SK-N-SH (cell line): ENCODE measurements at regions not wholly inside any gene's neighbourhood (a gene's known extent, or its start where the extent isn't known, plus 50 kb on each side); places are given as distances from the start of the nearest gene placed in this dataset.
A peak's percentile ranks its signal among the peaks of the same experiment; 100 is the strongest.

Source experiments
- CTCF ChIA-PET: fragments of 300-600, 350-600 bp; formaldehyde crosslinking; extraction: SDS; loops from one replicate; lab custom pipeline; 2021; lab: Yijun Ruan, JAX
- POLR2A ChIA-PET: fragments of 350-600 bp; sonication (Branson Sonifier 250); formaldehyde crosslinking; extraction: SDS; loops from one replicate; lab custom pipeline; 2020; ENCODE audit warnings: antibody characterized with exemption, inconsistent platforms; lab: Yijun Ruan, JAX
- DNase-seq: peaks from one replicate; pipeline ENCODE4 v3.0.0; 2012
- H2AFZ ChIP-seq: fragments of 200-600 bp; sonication (generic); 2 replicates; pipeline ENCODE4 v1.8.1; 2016; ENCODE audit warnings: antibody characterized with exemption, mild to moderate bottlenecking, low read depth
- H3F3A ChIP-seq: fragments of 200-600 bp; sonication (generic); replicated peaks from 2 replicates; pipeline ENCODE3; 2016; ENCODE audit warnings: antibody characterized with exemption, mild to moderate bottlenecking; ENCODE audit not compliant: insufficient read depth
- H3K27ac ChIP-seq, 2 experiments: fragments of 200-500 bp in 1 of 2; fragments of 200-600 bp in 1 of 2; sonication (Bioruptor generic) in 1 of 2; sonication (generic), shearing (Covaris generic) in 1 of 2; 2 replicates each; pipeline versions ENCODE4 v1.5.1 to v1.6.1; 2014 to 2016; ENCODE audit warnings: low read depth in 2 of 2, inconsistent platforms in 1 of 2, low read length in 1 of 2, mild to moderate bottlenecking in 1 of 2, mixed read lengths in 1 of 2
- H3K27me3 ChIP-seq: fragments of 200-600 bp; sonication (generic), shearing (Covaris generic); 2 replicates; pipeline ENCODE4 v1.6.1; 2016; ENCODE audit warnings: mixed run types; ENCODE audit not compliant: insufficient read depth
- H3K36me3 ChIP-seq, 2 experiments: fragments of 200-500 bp in 1 of 2; fragments of 200-600 bp in 1 of 2; sonication (Bioruptor generic) in 1 of 2; sonication (generic) in 1 of 2; replicated peaks in 1 of 2; 2 replicates each; pipeline versions ENCODE3 to v1.5.1; 2014 to 2016; ENCODE audit warnings: low read length in 1 of 2, mild to moderate bottlenecking in 1 of 2; ENCODE audit not compliant: insufficient read depth in 2 of 2, control insufficient read depth in 1 of 2
- H3K4me1 ChIP-seq, 2 experiments: fragments of 200-500 bp in 1 of 2; fragments of 200-600 bp in 1 of 2; sonication (Bioruptor generic) in 1 of 2; sonication (generic), shearing (Covaris generic) in 1 of 2; 2 replicates each; pipeline versions ENCODE4 v1.5.1 to v1.6.1; 2014 to 2016; ENCODE audit warnings: low read depth in 1 of 2, low read length in 1 of 2, mixed run types in 1 of 2; ENCODE audit not compliant: insufficient read depth in 2 of 2, control insufficient read depth in 1 of 2
- H3K4me2 ChIP-seq: fragments of 200-600 bp; sonication (generic), shearing (Covaris generic); 2 replicates; pipeline ENCODE4 v1.6.1; 2017; ENCODE audit warnings: mixed run types
- H3K4me3 ChIP-seq, 2 experiments: fragments of 200-500 bp in 1 of 2; fragments of 200-600 bp in 1 of 2; sonication (Bioruptor generic) in 1 of 2; sonication (generic), shearing (Covaris generic) in 1 of 2; 2 replicates each; pipeline versions ENCODE4 v1.5.1 to v1.8.1; 2014 to 2016; ENCODE audit warnings: low read depth in 2 of 2, inconsistent platforms in 1 of 2, low read length in 1 of 2, mild to moderate bottlenecking in 1 of 2, mixed read lengths in 1 of 2, moderate library complexity in 1 of 2
- H3K79me2 ChIP-seq: fragments of 200-600 bp; sonication (generic); 2 replicates; pipeline ENCODE4 v1.8.1; 2017; ENCODE audit warnings: mild to moderate bottlenecking; ENCODE audit not compliant: insufficient read depth
- H3K9ac ChIP-seq: fragments of 200-600 bp; sonication (generic); 2 replicates; pipeline ENCODE4 v1.6.1; 2017; ENCODE audit warnings: mixed run types
- H3K9me2 ChIP-seq: fragments of 200-600 bp; sonication (generic); 2 replicates; pipeline ENCODE4 v1.6.1; 2017; ENCODE audit warnings: mixed run types
- H3K9me3 ChIP-seq: fragments of 200-600 bp; sonication (generic); 2 replicates; pipeline ENCODE4 v1.6.1; 2017; ENCODE audit warnings: mixed run types, mild to moderate bottlenecking, moderate library complexity
- H4K20me1 ChIP-seq: fragments of 200-600 bp; sonication (generic); 2 replicates; pipeline ENCODE4 v1.6.1; 2017; ENCODE audit warnings: mild to moderate bottlenecking, mixed run types; ENCODE audit not compliant: insufficient read depth
- CHD2 ChIP-seq: fragments of 150-350 bp; IDR thresholded peaks from 2 replicates; pipeline ENCODE4 v1.6.1; 2018; ENCODE audit warnings: low read length; ENCODE audit not compliant: partially characterized antibody
- CTCF ChIP-seq: fragments of 200-600 bp; sonication (generic); IDR thresholded peaks from 2 replicates; pipeline ENCODE4 v1.6.1; 2017; ENCODE audit warnings: antibody characterized with exemption, mild to moderate bottlenecking, moderate library complexity
- ELF1 ChIP-seq: IDR thresholded peaks from 2 replicates; pipeline ENCODE4 v1.4.0; 2012
- EZH2phosphoT487 ChIP-seq: fragments of 200-600 bp; sonication (generic); IDR thresholded peaks from 2 replicates; pipeline ENCODE4 v1.6.1; 2017; ENCODE audit warnings: low read depth, mixed run types, mild to moderate bottlenecking, antibody characterized with exemption, moderate library complexity, borderline replicate concordance
- FOSL2 ChIP-seq: IDR thresholded peaks from 2 replicates; pipeline ENCODE4 v1.4.0; 2012; ENCODE audit warnings: low read depth, mild to moderate bottlenecking, moderate library complexity, borderline replicate concordance
- FOXJ3 ChIP-seq: sonication (generic); formaldehyde crosslinking; IDR thresholded peaks from 2 replicates; pipeline ENCODE4 v1.5.1; 2020; ENCODE audit warnings: mild to moderate bottlenecking, missing genetic modification reagents
- IRF3 ChIP-seq: fragments of 150-350 bp; IDR thresholded peaks from 2 replicates; pipeline ENCODE4 v1.6.1; 2016; ENCODE audit warnings: mild to moderate bottlenecking, low read depth, low read length
- PBX3 ChIP-seq: IDR thresholded peaks from 2 replicates; pipeline ENCODE4; 2012
- POLR2AphosphoS5 ChIP-seq: IDR thresholded peaks from 2 replicates; pipeline ENCODE4 v1.6.1; 2012; ENCODE audit warnings: low read depth, low read length
- RAD21 ChIP-seq: IDR thresholded peaks from 2 replicates; pipeline ENCODE4 v1.6.1; 2012; ENCODE audit warnings: mild to moderate bottlenecking, low read length
- RCOR1 ChIP-seq: fragments of 150-350 bp; IDR thresholded peaks from 2 replicates; pipeline ENCODE4 v1.6.1; 2017; ENCODE audit warnings: antibody characterized with exemption, low read length
- REST ChIP-seq: IDR thresholded peaks from 2 replicates; pipeline ENCODE4 v1.6.1; 2012; ENCODE audit warnings: mild to moderate bottlenecking, low read depth, low read length, moderate library complexity
- RXRA ChIP-seq: IDR thresholded peaks from 2 replicates; pipeline ENCODE4 v1.4.0; 2012; ENCODE audit warnings: low read depth, mild to moderate bottlenecking, borderline replicate concordance
- SIN3A ChIP-seq: IDR thresholded peaks from 2 replicates; pipeline ENCODE4 v1.6.1; 2012; ENCODE audit warnings: low read depth, mild to moderate bottlenecking, low read length, moderate library complexity, borderline replicate concordance
- SMC3 ChIP-seq: IDR thresholded peaks from 2 replicates; pipeline ENCODE4 v1.6.1; 2012; ENCODE audit warnings: low read depth, low read length, improper control_type of control experiment
- TAF1 ChIP-seq: IDR thresholded peaks from 2 replicates; pipeline ENCODE4 v1.6.1; 2012; ENCODE audit warnings: low read depth, mild to moderate bottlenecking, low read length, moderate library complexity, borderline replicate concordance
- USF1 ChIP-seq: IDR thresholded peaks from 2 replicates; pipeline ENCODE4 v1.4.0; 2012; ENCODE audit warnings: low read depth, borderline replicate concordance
- USF2 ChIP-seq: fragments of 150-350 bp; IDR thresholded peaks from 2 replicates; pipeline ENCODE4 v1.6.1; 2017; ENCODE audit warnings: antibody characterized with exemption, low read length, low read depth, borderline replicate concordance
- ZBTB33 ChIP-seq: IDR thresholded peaks from 2 replicates; pipeline ENCODE4 v1.4.0; 2012; ENCODE audit warnings: low read depth, borderline replicate concordance
- whole genome bisulfite sequencing: methylation state at CpG from one replicate; pipeline ENCODE4 v1.1.6; 2017; ENCODE audit warnings: low lambda C conversion rate; 5-methylcytosine and 5-hydroxymethylcytosine counted together

GRCh38 chr18:8946066-8946838 is 156.2 kb upstream of the NDUFV2 start:
- DNase-seq: no peak
- CTCF ChIA-PET: no interaction called here
- TF ChIP-seq SIN3A (no peak), SMC3 (no peak), IRF3 (no peak), CHD2 (no peak), USF1 (0 out of 2 replicates have a peak, but pooled peaks have one; percentile 28), CTCF (no peak), USF2 (no peak), EZH2phosphoT487 (no peak), POLR2AphosphoS5 (peak; percentile 47; the same call in 1 of the 2 replicates), ELF1 (no peak), FOXJ3 (no peak), FOSL2 (peak; percentile 84), RAD21 (no peak), PBX3 (peak; percentile 77), TAF1 (no peak), RCOR1 (no peak), RXRA (peak; percentile 83), ZBTB33 (0 out of 2 replicates have a peak, but pooled peaks have one; percentile 45), REST (no peak)

More at GRCh38 chr18:8946066-8946838, 156.2 kb upstream of the NDUFV2 start:
- Histone ChIP-seq H3F3A (peaks cover 52% of the 10 kb centered on the region), H3K4me2 (peak overlapping the region; percentile 18; the same call in 1 of the 2 replicates), H4K20me1 (no peaks in the 10 kb centered on the region), H2AFZ (no peak overlapping the region), H3K27ac (peak overlapping the region in 1 of 2 experiments; percentile 94; a peak in 2 of 4 replicates), H3K4me3 (no peak overlapping the region), H3K9me2 (no peaks in the 10 kb centered on the region), H3K79me2 (no peaks in the 10 kb centered on the region), H3K9me3 (no peaks in the 10 kb centered on the region; the same call in 1 of the 2 replicates), H3K36me3 (no peaks in the 10 kb centered on the region), H3K27me3 (no peaks in the 10 kb centered on the region), H3K9ac (peak overlapping the region; percentile 40; the same call in 1 of the 2 replicates), H3K4me1 (peaks cover 16 to 39% of the 10 kb centered on the region in 2 experiments)
- POLR2A ChIA-PET: no interaction called here
- WGBS: 91% methylated on average over 5 of the region's 5 CpGs
